AG08395 (cell line): ENCODE measurements at regions not wholly inside any gene's neighbourhood (a gene's known extent, or its start where the extent isn't known, plus 50 kb on each side); places are given as distances from the start of the nearest gene placed in this dataset.
"Not testable (repeated sequence)": the region's sequence is repeated elsewhere in the genome, so short reads cannot be mapped to it uniquely, and the experiment has no call there.

ENCODE experiments used
- DNase-seq: peaks from one replicate; pipeline ENCODE4 v3.0.0; 2012; ENCODE audit warnings: mixed read lengths, low spot score

DNA sequence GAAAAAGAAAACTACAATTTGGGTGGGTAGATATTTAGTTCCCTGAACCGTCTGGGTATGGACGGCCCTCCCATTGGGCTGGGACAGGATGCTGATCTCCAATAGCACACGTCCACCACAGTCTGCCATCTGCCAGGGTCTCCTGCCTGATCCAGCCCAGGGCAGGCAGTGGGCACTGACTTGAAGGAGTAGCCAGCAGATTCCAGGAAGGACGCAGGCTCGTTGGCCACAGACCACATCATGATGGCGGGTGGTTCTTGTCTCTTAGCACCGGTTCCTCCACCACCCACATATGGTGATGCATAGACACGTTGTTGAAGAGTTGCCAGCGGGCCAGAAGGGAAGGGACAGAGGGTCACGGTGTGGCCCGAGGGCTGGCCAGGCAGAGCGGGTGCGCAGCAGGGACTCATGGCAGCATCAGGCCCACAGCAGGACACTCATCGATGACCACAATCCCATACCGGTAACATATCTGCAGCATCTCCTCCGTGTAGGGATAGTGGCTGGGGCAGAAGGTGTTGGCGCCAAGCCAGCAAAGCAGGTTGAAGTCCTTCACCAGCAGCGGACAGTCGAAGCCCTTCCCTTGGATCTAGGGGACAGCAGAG, 155.8 kb upstream of the FAM174A start:
- DNase-seq, result not testable (repeated sequence)

DNA sequence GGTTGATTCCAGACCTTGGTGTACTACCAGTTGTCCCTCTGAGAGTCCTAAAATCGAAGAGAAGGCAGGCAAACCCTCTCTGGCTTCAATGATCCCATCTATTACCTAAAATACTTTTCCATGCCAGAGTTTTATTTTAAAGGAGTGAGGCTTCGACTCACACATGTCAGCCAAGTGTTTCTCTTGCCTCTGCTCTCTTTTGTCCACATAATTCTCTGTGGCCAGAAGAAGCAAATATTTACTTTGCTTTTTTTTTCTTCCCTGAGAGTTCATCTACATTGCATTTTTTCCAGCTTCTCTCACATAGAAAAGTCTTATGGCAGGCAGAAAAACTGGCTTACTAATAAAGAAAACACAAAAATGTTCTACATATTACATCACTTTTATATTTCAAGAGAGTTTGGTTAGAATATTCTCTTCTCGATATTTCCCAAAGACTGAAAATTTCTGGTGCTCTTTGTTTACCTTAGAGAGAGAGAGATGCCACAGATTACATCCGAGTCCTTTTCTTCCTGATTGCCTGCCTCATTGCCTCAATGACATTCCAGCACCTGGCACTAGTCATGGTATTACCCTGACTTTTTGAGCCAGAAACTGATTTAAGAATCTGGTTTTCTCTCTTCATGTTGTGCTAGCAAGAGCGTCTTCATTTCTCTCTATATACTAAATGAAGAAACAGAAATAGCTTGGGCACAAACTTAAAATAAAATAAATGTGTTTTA, 170.3 kb upstream of the FAM174A start:
- DNase-seq, result not testable (repeated sequence)

DNA sequence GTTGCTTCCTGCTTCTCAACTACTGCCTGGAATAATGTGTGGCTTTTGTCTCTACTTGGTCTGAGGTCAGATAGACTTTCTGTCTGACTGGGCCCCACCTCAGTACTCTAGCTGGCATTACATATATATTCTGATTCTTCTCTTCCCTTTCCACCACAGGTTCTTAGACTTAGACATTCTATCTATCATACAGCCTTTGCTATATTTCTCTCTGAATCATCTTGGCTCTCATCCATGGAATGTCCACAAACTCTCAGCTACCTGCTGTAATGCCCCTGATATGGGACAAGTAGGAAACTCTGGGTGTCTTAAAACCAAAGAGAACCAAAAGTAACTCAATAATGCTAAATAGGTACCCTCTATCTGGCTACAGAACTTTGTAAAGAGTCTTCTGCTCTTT, 170.8 kb upstream of the FAM174A start:
- not testable (repeated sequence) for DNase-seq

DNA sequence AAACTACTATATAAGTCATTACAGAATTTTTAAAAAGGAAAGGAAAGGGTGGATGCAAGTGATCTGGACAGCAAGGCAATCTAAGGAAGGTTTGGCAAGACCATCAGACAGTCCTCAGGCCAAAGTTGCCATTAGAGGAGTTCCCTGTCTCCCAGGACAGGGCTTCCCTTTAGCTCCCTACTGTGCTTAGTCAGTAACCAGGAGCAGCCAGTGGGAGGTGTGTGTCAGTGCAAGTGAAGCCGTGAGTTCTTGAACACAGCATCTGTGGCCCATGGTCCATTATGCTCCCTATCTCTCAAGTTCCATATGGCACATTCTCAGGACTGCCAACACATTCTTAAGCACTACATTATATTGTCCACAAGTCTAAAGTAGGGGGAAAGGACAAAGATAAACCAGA, 175.2 kb upstream of the FAM174A start:
- DNase-seq, result not testable (repeated sequence)

DNA sequence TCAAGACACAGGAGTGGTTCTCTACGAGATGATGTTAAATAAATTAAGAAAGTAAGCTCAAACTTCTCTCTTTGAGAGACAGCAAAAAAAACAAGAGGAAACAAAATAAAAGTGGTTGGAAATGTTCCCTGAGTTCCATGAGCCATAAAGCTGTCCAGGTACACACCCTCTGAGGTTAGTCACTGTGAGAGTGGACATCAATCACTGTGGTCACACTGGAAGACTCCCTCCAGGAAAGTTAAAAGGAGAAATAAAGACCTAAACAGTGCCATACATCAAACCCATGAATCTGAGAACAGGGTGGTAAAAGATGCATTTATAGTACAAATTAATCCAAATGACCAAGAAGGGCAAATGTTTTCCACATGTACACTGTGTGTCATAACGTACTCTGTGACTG, 188.9 kb upstream of the FAM174A start:
- not testable (repeated sequence) for DNase-seq

DNA sequence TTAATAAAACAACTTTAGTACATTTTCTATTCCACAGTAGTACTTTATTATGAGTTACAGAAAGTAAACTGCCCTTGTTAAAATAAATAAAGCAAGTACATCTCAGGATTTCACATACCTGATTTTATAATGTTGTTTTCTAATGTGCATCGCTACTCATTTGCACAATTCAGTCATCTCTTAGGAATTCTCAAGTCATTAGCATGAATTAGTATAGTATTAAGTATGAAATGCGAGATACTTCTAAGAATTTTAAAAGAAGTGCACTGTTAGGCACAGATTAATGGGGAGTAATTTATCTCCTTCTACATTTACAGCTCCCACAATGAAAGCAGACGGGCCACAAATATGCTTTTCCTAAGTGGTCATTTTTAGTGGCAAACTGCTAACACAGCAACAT, 193.7 kb upstream of the FAM174A start:
- not testable (repeated sequence) for DNase-seq

DNA sequence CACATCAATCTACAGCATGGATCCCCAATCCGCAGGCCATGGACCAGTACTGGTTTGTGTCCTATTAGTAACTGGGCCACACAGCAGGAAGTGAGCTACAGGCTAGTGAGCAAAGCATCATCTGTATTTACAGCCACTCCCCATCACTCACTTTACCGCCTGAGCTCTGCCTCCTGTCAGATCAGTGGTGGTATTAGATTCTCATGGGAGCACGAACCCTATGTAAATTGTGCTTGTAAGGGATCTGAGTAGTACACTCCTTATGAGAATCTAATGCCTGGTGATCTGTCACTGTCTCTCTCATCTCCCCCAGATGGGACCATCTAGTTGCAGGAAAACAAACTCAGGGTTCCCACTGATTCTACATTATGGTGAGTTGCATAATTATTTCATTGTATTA, 212.7 kb upstream of the FAM174A start:
- no peak for DNase-seq

DNA sequence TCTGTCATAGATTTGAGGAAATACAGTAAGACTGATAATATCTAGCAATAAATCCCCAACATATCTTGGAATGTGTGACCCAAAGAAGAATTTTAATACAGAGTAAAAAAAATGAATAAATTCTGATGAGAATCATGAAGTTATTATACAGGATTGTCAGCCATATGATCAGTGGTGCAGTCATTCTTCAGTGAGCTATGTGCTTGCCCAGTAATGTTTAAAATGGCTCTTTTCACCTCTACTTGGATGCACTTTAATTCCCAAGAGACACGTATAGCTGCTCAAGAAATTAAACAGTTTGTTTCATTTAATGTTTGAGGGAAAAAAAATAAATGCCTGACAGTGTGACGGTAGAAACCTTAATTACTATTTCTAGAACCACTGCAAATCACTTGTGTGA, 215.3 kb upstream of the FAM174A start:
- DNase-seq, result no peak

DNA sequence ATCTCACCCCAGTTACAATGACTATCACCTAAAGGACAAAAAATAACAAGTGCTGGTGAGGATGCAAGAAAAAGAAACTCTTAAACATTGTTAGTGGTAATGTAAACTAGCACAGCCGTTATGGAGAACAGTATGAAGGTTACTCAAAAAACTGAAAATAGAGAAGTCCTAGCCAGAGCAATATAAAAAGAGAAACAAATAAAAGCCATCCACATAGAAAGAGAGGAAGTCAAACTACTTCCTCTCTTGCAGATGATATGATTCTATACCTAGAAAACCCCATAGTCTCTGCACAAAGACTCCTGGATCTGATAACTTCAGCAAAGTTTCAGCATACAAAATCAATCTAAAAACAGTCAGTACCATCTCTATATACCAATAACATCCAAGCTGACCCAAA, 221.5 kb upstream of the FAM174A start:
- DNase-seq, result no peak

DNA sequence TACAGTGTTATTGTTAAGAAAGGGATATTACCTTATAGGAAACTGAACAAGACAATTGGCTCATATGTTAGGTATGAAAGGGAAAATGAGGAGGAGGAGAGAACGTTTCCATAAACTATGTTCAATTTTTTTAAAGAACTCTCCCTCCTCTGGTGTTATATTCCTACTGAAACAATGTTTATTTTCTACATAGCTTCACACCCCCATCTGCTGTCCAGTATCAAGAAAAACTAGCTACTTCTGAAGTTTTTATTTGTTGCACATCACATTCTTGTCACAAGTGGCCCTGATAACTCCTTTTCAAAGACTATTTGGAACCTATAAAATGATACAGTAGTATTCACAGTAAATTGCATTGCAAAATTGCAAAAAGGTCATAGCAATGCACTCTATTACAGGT, 223.4 kb upstream of the FAM174A start:
- no peak for DNase-seq

DNA sequence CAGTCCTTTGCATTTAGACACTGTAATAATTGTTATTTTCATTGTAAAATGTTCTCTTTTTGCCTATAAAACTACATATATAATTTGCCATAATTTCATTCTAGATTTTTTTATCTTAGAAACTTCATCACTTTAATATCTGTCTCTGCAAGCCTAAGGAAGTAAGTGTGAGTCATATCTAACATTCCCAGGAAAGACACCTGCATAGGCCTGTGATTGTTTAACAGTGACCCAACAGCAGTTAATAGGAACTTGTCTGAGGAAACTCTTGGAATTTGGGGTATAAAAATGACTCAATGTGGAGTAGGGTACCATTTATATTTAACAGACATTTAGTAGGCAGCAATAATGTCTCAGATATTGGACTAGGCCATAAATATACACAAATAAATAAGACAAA, 229.2 kb upstream of the FAM174A start:
- no peak for DNase-seq

DNA sequence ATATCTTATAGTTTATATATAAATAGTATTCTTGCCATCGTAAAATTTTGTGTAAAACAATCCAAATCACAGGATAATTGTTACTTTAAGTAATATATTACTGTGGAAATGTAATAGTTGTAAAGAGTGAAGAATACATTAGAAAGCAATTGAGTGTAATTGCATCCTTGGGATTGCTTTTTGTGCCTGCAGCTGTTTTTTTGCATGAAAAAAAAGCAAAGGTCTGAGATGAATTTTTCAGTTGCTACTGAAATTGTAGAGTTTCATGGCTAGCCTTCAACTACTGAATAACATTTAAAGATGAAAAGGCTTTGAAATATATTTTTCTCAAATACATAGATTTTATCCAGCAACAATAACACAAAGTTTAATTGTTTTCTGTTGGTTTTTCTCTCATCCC, 232.0 kb upstream of the FAM174A start:
- no peak for DNase-seq

DNA sequence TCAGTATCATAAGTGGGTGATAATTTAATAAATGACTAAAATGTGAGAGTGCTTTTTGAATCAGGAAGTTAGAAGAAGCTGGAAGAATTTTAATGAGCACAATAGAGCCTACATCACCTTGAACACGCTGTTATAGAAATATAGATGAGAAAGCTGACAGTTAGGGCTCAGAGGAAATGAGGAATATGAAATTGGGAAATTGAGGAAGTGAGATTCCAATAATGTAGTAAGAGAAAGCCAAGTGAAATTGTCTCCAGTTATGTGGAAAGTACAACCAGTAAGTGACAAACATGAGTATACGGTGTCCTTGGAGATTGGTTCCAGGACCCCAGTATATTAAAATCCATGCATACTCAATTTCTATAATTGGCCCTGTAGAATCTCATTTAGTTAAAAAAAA, 235.9 kb upstream of the FAM174A start:
- DNase-seq, result no peak

DNA sequence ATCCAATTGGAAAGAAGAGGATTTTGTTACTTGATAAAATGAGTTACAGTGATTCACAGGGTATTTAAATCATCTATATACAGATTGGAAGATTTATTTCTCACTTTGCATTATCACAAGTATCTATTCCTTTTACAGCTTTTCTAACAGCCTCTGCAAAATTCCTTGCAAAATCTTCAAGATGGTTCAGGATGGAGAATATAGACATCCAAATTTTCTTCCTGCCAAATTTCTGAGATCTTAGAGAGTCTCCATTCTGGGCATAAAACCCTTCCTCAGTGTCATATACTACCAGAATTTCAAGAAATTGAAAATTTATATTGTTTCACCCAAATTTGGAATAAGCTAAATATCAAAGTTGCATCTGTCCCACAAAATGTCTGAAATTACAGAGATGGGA, 259.1 kb upstream of the FAM174A start:
- no peak for DNase-seq

DNA sequence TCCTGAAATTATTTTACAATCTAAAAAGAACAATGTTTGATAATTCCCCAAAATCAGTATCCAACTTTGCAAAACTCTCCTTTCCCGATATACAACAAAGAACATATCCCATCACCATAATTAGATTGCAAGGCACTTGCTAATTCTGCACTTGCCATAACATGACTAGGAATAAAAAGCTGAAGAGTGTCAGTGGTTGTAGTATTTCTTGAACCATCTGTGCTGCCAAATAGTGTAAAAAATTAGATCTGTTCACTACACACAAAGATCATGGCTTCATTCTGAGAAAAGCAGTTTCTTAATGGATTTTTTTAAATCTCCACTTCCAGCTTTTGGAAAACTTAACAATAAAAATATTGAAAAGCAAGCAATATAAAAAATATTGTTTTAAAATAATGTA, 259.5 kb upstream of the FAM174A start:
- DNase-seq, result no peak

DNA sequence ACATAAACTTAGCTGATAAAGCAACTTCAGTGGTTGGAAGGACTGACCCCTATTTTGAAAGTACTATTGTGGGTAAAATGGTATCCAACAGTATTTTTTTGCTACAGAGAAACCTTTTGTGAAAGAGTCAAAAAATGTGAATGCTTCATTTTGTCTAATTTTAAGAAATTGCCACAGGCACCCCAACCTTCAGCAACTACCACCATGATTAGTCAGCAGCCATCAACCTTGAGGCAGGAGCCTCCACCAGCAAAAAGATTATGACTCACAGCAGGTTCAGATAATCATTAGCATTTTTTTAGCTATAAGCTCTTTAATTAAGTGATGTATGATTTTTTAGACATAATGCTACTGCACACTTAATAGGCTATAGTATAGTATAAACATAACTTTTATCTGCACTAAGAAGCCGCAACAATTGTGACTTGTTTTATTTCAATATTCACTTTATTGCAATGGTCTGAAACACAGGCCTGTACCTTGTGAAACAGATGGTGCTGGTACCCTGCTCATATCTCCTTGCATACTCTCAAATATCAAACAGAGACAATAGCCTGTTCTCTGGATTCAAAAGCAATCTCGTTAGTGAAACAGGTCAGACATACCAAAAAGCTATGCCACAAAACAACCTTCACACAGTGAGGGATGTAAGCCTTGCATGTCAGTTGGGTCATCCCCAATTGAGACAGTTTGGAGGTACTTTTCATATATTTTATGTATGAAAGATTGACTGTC, 261.2 kb upstream of the FAM174A start:
- no peak for DNase-seq

DNA sequence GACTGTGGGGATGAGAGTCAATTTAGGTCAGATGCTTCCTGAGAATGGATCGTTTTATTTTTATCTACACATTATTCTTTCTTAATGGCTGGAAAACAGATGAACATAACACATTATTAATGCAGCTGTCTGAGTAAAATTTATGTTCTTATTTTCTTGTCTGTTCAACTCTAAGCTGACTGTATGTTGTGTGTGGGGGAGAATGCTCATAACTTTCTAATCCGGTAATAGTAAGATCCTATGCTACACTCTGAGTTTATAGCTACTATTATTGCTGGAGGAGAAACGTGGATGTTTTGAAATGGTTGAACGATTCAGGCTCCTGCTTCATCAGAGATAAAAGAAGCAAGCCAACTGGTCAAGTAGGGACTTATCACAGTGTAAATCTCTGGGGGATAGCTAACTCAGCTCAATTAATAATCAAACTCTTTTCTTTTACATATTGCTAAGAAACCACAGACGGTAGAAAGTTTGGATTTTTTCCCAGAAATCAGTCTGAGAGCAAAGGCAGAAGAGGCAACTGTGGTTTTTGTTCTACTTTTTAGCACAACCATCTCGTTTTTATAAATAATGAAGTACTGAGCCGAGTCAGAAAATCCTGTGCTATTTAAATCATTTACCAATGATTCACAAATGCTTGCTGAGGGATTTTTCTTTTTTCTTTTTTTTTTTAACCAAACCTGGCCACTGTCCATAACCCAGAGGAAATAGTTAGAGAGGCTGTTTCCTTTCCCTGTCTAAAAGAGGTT, 265.0 kb upstream of the FAM174A start:
- no peak for DNase-seq

DNA sequence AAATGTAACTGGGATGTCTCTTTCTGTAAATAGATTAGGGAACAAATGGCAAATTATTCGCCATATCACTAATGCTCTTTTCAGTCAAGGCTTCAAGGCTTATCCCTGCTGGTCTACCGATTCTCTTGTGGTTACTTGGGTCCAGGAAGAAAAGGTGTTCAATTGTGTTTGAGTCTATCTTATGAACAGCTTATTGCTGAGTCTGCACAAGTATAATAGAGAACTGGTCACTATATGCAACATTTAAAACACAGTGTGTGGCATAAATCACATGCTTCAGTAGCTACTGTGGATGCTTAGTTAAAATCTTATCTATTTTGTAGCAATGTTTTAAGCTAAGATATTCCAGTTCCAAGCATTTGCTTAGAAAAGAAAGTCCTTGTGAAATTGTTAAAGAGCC, 274.2 kb upstream of the FAM174A start:
- DNase-seq, result no peak

DNA sequence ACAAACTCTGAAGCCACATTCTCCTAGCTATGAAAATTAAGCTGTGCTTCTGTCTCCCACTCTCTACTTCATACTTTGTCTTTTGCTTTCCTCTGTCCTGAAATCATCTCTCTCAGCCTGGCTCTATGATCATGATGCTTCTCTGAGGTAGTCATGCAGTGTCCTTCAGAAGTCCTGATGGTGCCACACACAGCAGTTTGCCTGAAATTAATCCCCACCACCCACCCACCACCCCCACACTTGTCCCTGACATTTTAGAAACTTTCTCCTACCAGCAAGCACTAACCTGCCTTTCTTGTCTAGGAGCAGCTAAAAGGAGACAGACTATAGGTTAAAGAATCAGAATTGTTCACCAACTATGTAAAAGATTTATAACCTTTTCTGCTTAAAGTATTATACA, 282.2 kb upstream of the FAM174A start:
- no peak for DNase-seq

DNA sequence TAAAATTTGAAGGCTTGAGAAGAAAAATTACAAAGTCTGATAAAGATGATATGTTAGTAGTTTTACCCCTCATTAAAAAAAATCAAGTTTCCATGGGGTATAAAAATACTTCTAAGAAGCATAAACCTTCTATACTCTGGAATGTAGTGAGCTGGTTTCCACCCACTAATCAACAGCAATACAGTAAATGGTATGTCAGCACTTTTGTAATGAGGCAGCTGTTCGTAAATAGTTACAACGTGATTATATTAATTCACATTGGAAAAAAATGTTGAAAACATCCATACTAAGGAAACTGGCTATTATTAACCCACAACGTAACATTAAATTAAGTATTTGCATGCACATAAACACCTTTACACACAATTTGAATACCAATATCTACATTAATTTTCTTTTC, 283.1 kb upstream of the FAM174A start:
- DNase-seq, result no peak

DNA sequence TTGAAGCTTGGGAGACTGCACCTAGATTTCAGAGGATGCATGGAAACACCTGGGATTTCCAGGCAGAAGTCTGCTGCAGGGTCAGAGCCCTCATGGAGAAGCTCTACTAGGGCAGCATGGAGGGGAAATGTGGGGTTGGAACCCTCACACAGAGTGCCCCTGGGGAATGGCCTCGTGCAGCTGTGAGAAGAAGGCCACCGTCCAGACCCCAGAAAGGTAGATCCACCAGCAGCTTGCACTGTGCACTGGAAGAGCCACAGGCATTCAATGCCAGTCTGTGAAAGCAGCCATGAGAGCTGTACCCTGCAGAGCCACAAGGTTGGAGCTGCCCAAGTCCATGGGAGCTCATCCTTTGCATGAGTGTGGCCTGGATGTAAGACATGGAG, 285.3 kb upstream of the FAM174A start:
- no peak for DNase-seq

DNA sequence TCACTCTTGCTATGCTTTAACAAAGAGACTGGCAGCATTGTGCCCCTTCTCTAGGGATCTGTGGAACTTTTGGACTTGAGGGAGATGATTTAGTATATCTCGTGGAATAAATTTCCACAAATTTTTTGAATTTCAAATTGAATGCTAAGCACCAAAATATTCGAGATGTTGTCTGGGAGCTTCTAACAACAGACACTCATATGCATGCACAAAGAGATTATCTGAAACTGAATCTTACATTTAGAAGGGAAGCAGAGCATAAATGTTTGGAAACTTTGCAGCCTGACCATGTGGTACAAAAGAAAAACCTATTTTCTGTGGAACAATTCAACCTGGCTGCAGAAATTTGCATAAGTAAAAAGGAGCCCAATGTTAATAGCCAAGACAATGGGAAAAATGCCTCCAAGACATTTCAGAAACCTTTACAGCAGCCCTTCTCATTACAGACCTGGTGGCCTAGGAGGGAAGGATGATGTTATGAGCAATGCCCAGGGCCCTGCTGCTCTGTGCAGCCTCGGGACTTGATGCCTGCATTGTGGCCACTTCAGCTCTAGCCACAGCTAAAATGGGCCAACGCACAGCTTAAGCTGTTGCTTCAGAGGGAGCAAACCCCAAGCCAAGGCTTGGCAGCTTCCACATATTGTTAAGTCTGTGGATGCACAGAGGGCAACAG, 285.8 kb upstream of the FAM174A start:
- DNase-seq, result no peak
